Mesothelial cell of epicardium (in vitro differentiated cells): ENCODE measurements at regions not wholly inside any gene's neighbourhood (a gene's known extent, or its start where the extent isn't known, plus 50 kb on each side); places are given as distances from the start of the nearest gene placed in this dataset.
"Not testable (repeated sequence)": the region's sequence is repeated elsewhere in the genome, so short reads cannot be mapped to it uniquely, and the experiment has no call there.

ENCODE experiments used
- DNase-seq, 2 experiments: peaks; one replicate each; pipeline ENCODE4 v3.0.0; 2021; ENCODE audit warnings: low spot score in 2 of 2; ENCODE audit not compliant: unreplicated experiment in 2 of 2
- H3K27ac Mint-ChIP-seq: 2 replicates; pipeline ENCODE4 v1.8.0; 2021; ENCODE audit warnings: mixed read lengths
- H3K27me3 Mint-ChIP-seq: 2 replicates; pipeline ENCODE4 v1.8.0; 2021; ENCODE audit warnings: low read depth, mixed read lengths
- H3K36me3 Mint-ChIP-seq: 2 replicates; pipeline ENCODE4 v1.8.0; 2021; ENCODE audit warnings: mixed read lengths
- H3K4me1 Mint-ChIP-seq: 2 replicates; pipeline ENCODE4 v1.8.0; 2021; ENCODE audit warnings: mixed read lengths
- H3K4me3 Mint-ChIP-seq: 2 replicates; pipeline ENCODE4 v1.8.0; 2021; ENCODE audit warnings: mild to moderate bottlenecking, moderate library complexity, mixed read lengths
- H3K9me3 Mint-ChIP-seq: 2 replicates; pipeline ENCODE4 v1.8.0; 2021; ENCODE audit warnings: mixed read lengths
- TF ChIP-seq, protein P1 (sequence below): fragments of 200-600 bp; sonication (generic); IDR thresholded peaks from one replicate; pipeline ENCODE4 v1.5.0; 2021; ENCODE audit warnings: antibody characterized with exemption; ENCODE audit not compliant: unreplicated experiment

DNA sequence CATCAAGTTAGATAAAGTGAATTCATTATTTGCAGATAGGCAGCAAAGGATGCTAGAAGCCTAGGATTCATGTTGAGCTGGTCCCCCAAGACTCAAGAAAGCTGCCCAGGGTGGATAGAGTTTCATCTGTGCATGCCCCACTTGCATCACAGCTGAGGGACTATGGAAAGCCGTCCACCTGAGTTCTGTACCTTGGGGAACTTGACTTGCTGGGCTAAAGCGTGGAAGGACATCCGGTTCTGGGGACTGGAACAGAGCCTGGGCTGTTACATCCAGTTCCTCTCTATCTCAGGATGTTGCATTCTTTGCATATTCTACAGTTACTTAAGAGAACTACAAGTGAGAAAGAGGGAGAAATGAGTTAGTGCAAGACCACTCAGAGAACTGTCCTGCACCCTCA is 458.4 kb downstream of the SHISA9 start:
- H3K9me3 Mint-ChIP-seq = peaks cover 30% of the 10 kb centered on the region
- TF ChIP-seq, protein P1, sequence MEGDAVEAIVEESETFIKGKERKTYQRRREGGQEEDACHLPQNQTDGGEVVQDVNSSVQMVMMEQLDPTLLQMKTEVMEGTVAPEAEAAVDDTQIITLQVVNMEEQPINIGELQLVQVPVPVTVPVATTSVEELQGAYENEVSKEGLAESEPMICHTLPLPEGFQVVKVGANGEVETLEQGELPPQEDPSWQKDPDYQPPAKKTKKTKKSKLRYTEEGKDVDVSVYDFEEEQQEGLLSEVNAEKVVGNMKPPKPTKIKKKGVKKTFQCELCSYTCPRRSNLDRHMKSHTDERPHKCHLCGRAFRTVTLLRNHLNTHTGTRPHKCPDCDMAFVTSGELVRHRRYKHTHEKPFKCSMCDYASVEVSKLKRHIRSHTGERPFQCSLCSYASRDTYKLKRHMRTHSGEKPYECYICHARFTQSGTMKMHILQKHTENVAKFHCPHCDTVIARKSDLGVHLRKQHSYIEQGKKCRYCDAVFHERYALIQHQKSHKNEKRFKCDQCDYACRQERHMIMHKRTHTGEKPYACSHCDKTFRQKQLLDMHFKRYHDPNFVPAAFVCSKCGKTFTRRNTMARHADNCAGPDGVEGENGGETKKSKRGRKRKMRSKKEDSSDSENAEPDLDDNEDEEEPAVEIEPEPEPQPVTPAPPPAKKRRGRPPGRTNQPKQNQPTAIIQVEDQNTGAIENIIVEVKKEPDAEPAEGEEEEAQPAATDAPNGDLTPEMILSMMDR = no peak
- no peak overlapping the region for H3K4me3 Mint-ChIP-seq
- H3K36me3 Mint-ChIP-seq = no peaks in the 10 kb centered on the region
- H3K27me3 Mint-ChIP-seq = peaks cover 49% of the 10 kb centered on the region
- H3K4me1 Mint-ChIP-seq = no peaks in the 10 kb centered on the region
- DNase-seq = no peak
- no peak overlapping the region for H3K27ac Mint-ChIP-seq

DNA sequence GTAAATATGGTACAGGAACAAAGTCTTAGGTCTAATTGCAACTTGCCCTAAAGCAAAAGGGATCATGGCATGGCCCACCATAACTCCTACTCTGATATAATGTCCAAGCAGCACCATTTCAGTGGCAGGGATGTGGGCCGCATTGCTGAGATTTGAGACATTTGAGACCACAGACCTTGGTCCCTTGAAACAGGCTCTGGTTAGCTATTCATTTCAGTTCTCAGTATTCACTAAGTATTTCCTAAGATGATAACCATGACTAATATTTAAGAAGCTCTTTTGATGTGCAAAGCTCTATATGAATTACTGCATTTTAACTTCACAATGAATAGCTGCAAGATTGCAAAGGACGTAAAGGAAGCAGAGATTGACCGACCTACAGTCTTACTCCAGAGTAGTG is 471.0 kb downstream of the SHISA9 start:
- Mint-ChIP-seq H3K27ac (no peak overlapping the region), H3K4me1 (no peaks in the 10 kb centered on the region), H3K27me3 (no peaks in the 10 kb centered on the region), H3K36me3 (no peaks in the 10 kb centered on the region), H3K9me3 (peaks cover 17% of the 10 kb centered on the region), H3K4me3 (no peak overlapping the region)
- TF ChIP-seq, protein P1 = no peak
- no peak for DNase-seq

DNA sequence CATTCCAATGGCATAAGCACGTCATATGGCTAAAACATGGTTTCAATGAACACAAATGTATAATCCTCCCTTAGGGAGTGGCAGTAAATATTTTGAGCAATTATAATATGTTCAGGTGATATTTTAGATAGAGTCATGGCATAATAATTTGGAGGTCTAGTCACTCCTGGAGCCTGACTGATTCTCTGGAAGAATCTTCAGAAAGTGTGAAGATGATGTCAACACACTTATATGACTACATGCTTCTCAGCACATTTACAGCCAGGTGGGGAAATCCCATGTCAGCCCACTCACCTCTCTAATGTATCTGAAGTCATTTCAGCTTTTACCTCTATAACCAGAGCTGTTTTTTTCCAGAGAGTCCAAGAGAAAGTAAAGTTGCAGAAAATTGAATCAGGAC is 474.8 kb downstream of the SHISA9 start:
- TF ChIP-seq, protein P1 = no peak
- Mint-ChIP-seq H3K27ac (no peak overlapping the region), H3K4me3 (no peak overlapping the region), H3K27me3 (no peaks in the 10 kb centered on the region), H3K36me3 (no peaks in the 10 kb centered on the region), H3K4me1 (no peaks in the 10 kb centered on the region), H3K9me3 (peaks cover 21% of the 10 kb centered on the region)
- no peak for DNase-seq

DNA sequence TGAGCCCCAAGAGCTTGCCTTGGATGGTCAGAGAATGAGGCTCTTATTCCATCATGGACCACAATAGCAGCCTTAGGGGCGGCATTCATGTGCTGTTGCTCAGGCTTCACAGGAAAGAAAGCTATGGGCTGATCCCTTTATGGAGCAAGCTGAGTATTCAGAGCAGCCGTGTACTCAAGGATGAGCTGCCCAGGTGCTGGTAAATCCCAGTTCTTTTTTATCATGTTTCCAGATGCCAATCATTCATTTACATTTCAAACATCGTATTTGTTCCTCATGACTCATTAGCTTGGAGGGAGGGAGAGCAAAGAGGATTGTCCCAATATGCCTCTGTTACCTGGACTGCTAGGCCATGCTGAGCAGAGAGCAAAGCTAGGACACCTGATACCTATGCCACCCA is 475.7 kb downstream of the SHISA9 start:
- peaks cover 24% of the 10 kb centered on the region for H3K9me3 Mint-ChIP-seq
- no peaks in the 10 kb centered on the region for H3K4me1 Mint-ChIP-seq
- H3K4me3 Mint-ChIP-seq = no peak overlapping the region
- H3K27ac Mint-ChIP-seq = no peak overlapping the region
- TF ChIP-seq, protein P1 = no peak
- H3K36me3 Mint-ChIP-seq = no peaks in the 10 kb centered on the region
- H3K27me3 Mint-ChIP-seq = no peaks in the 10 kb centered on the region
- no peak for DNase-seq

DNA sequence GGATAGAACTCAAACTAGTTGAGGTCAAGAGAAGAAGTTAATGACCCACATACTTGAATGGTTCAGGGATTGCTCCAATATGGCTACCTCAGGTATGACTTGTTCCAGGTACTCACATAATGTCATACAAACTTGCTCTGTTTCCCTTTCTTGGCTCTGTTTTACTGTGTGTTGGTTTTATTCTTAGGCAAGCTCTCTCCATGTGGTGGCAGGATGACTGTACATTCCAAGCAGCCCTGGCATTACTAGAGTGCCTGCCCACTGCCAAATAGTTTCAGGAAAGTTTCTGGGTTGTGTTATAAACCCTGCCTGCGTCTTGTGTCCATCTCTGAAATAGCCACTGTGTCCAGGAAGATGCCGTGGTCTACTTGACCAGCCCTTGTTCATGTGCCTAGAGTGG is 476.8 kb downstream of the SHISA9 start:
- Mint-ChIP-seq H3K4me1 (no peaks in the 10 kb centered on the region), H3K36me3 (no peaks in the 10 kb centered on the region), H3K9me3 (peaks cover 28% of the 10 kb centered on the region), H3K4me3 (no peak overlapping the region), H3K27ac (no peak overlapping the region), H3K27me3 (no peaks in the 10 kb centered on the region)
- TF ChIP-seq, protein P1 = no peak
- DNase-seq = no peak

DNA sequence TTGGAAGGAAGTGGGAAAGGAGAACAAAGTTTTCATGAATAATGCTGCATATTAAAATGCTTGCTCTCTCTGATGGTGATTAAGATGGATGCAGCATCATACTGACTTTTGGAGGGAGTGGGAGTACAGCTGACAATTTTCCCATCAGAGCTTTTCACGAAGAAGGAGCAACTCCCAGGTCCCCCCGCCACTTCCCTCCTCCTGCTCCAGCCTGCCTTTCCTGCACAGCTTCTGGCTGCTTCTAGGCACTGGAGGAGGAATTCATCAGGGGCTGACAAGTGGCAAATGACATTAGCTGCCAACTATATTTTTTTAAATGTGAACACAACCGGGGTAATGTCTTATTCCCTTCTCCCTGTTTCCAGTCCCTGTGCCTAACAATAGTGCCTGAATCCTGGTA is 477.9 kb downstream of the SHISA9 start:
- Mint-ChIP-seq H3K9me3 (peaks cover 32% of the 10 kb centered on the region), H3K27ac (no peak overlapping the region), H3K4me1 (no peaks in the 10 kb centered on the region), H3K4me3 (no peak overlapping the region), H3K36me3 (no peaks in the 10 kb centered on the region), H3K27me3 (no peaks in the 10 kb centered on the region)
- TF ChIP-seq, protein P1 = no peak
- DNase-seq = no peak

DNA sequence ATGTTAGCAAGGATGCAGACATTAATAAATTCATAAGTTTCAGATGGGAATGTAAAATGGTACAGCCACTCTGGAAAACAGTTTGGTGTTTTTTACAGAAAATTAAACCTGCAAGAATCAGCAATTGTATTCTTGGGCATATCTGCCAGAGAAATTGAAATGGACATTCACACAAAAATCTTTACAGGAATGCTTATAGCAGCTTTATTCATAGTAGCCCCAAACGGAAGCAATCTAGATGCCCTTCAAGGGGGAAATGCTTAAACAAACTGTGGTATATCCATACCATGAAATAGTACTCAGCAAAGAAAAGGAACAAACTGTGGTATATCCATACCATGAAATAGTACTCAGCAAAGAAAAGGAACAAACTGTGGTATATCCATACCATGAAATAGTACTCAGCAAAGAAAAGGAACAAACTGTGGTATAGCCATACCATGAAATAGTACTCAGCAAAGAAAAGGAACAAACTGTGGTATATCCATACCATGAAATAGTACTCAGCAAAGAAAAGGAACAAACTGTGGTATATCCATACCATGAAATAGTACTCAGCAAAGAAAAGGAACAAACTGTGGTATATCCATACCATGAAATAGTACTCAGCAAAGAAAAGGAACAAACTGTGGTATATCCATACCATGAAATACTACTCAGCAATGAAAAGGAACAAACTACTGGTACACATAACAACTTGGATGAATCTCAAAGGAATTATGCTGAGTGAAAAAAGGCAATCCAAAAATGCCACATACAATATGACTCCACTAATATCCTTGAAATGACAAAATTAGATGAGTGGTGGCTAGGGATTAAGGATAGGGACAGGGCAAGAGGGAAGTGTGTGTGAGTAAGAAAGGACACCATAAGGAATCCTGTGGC is 484.0 kb downstream of the SHISA9 start:
- peaks cover 40% of the 10 kb centered on the region for H3K9me3 Mint-ChIP-seq
- not testable (repeated sequence) for H3K4me3 Mint-ChIP-seq, H3K36me3 Mint-ChIP-seq, DNase-seq, H3K27ac Mint-ChIP-seq, H3K4me1 Mint-ChIP-seq, H3K27me3 Mint-ChIP-seq
